K562 (cell line): ENCODE measurements at regions not wholly inside any gene's neighbourhood (a gene's known extent, or its start where the extent isn't known, plus 50 kb on each side); places are given as distances from the start of the nearest gene placed in this dataset.

Source experiments
- ATAC-seq: fragments of 200-7000 bp; cut with Tn5 transposase; 3 replicates; pipeline ENCODE4 v1.9.1; 2020; ENCODE audit warnings: moderate library complexity
- BruUV-seq: library from RNA; stranded (reverse); fragments of 400-500 nt; replicated peaks from 2 replicates; lab custom pipeline; 2021; lab: Mats Ljungman, UMichigan
- CTCF ChIA-PET: fragments of 300-600 bp; formaldehyde crosslinking; extraction: SDS; loops from one replicate; lab custom pipeline; 2021; ENCODE audit warnings: low intra/inter-chr PET ratio; lab: Yijun Ruan, JAX
- POLR2A ChIA-PET: fragments of 300-600, 350-650 bp; sonication (Branson Sonifier 250); formaldehyde crosslinking; extraction: SDS; loops from one replicate; lab custom pipeline; 2021; ENCODE audit warnings: antibody characterized with exemption, inconsistent platforms; lab: Yijun Ruan, JAX
- DNase-seq, 4 experiments: peaks; one replicate each; pipeline versions ENCODE4 v3.0.0 to v3.0.0-alpha.2; 2011 to 2018; ENCODE audit warnings: low spot score in 3 of 4, mixed read lengths in 3 of 4; ENCODE audit errors: extremely low read depth in 1 of 4
- FAIRE-seq: peaks from 2 replicates; lab custom pipeline; 2011; peaks lifted over from hg19 to GRCh38; lab: Jason Lieb, UNC
- H2AFZ ChIP-seq: 2 replicates; pipeline ENCODE4 v1.6.0; 2011; ENCODE audit warnings: low read depth, low read length, control low read depth, inconsistent platforms
- H3K27ac ChIP-seq: fragments of 200-600 bp; 3 replicates; pipeline ENCODE4 v1.8.0; 2011; ENCODE audit warnings: low read depth, mild to moderate bottlenecking, control low read depth, inconsistent platforms, low read length, moderate library complexity, mixed read lengths; ENCODE audit errors: extremely low read depth
- H3K27me3 ChIP-seq, 2 experiments: fragments of 300-600 bp in 1 of 2; 2 replicates in 1 of 2; 3 replicates in 1 of 2; pipeline versions ENCODE4 v1.6.0 to v1.8.0; 2011; ENCODE audit warnings: inconsistent platforms in 2 of 2, low read length in 2 of 2, mild to moderate bottlenecking in 1 of 2, mixed read lengths in 1 of 2, moderate library complexity in 1 of 2; ENCODE audit not compliant: control insufficient read depth in 2 of 2, insufficient read depth in 2 of 2
- H3K36me3 ChIP-seq: fragments of 300-600 bp; 3 replicates; pipeline ENCODE4 v1.8.0; 2011; ENCODE audit warnings: mild to moderate bottlenecking, low read length, inconsistent platforms; ENCODE audit not compliant: control insufficient read depth, insufficient read depth
- H3K4me1 ChIP-seq, 2 experiments: fragments of 200-600 bp in 1 of 2; replicated peaks in 1 of 2; 2 replicates in 1 of 2; 3 replicates in 1 of 2; pipeline versions ENCODE4 v1.5.1 to v1.8.0; 2011; ENCODE audit warnings: inconsistent platforms in 2 of 2, low read length in 2 of 2, mild to moderate bottlenecking in 1 of 2, mixed read lengths in 1 of 2, moderate library complexity in 1 of 2; ENCODE audit not compliant: control insufficient read depth in 2 of 2, insufficient read depth in 2 of 2
- H3K4me2 ChIP-seq: 2 replicates; pipeline ENCODE4 v1.6.1; 2011; ENCODE audit warnings: low read length, control low read depth, inconsistent platforms, mixed read lengths; ENCODE audit not compliant: insufficient read depth
- H3K4me3 ChIP-seq: fragments of 200-600 bp; sonication (generic), shearing (Covaris generic); 2 replicates; pipeline ENCODE4 v1.5.1; 2016; ENCODE audit warnings: control low read depth, inconsistent platforms
- H3K79me2 ChIP-seq: fragments of 200-600 bp; 3 replicates; pipeline ENCODE4 v1.8.0; 2011; ENCODE audit warnings: low read length, inconsistent platforms; ENCODE audit not compliant: control insufficient read depth, insufficient read depth
- H3K9ac ChIP-seq, 2 experiments: 2 replicates each; pipeline versions ENCODE4 v1.6.0 to v1.6.1; 2011; ENCODE audit warnings: low read depth in 2 of 2, low read length in 2 of 2, control low read depth in 1 of 2, inconsistent platforms in 1 of 2, mild to moderate bottlenecking in 1 of 2, mixed read lengths in 1 of 2; ENCODE audit not compliant: insufficient read depth in 1 of 2
- H3K9me1 ChIP-seq: one replicate; pipeline ENCODE4 v1.6.0; 2011; ENCODE audit warnings: inconsistent platforms, mild to moderate bottlenecking, low read length, moderate library complexity; ENCODE audit not compliant: control insufficient read depth, insufficient read depth
- H3K9me3 ChIP-seq: replicated peaks from 2 replicates; pipeline ENCODE4 v1.5.1; 2011; ENCODE audit warnings: low read depth, low read length, inconsistent platforms; ENCODE audit not compliant: control insufficient read depth, insufficient read depth
- H4K20me1 ChIP-seq: replicated peaks from 2 replicates; pipeline ENCODE4 v1.6.1; 2011; ENCODE audit warnings: low read length, inconsistent platforms, mixed read lengths; ENCODE audit not compliant: control insufficient read depth, insufficient read depth
- ELK1 ChIP-seq: sonication (generic); formaldehyde crosslinking; IDR thresholded peaks from 2 replicates; pipeline ENCODE4 v1.8.1; 2022; ENCODE audit warnings: missing genetic modification reagents
- ESRRA ChIP-seq: fragments of 450-650 bp; IDR thresholded peaks from 2 replicates; pipeline ENCODE4 v1.6.1; 2014; ENCODE audit warnings: low read depth, mild to moderate bottlenecking, moderate library complexity, borderline replicate concordance
- FOXP1 ChIP-seq: sonication (generic); formaldehyde crosslinking; IDR thresholded peaks from 2 replicates; pipeline ENCODE4 v1.8.0; 2022; ENCODE audit warnings: mild to moderate bottlenecking, missing genetic modification reagents
- HNRNPL ChIP-seq: fragments of 200-400 bp; formaldehyde crosslinking; IDR thresholded peaks from 2 replicates; pipeline ENCODE4 v1.6.1; 2017; ENCODE audit warnings: low read depth, mild to moderate bottlenecking, low read length
- IRF1 ChIP-seq: sonication (generic); formaldehyde crosslinking; IDR thresholded peaks from 2 replicates; pipeline ENCODE4 v1.8.0; 2022; ENCODE audit warnings: missing genetic modification reagents, mild to moderate bottlenecking, borderline replicate concordance
- KHSRP ChIP-seq: fragments of 450-650 bp; IDR thresholded peaks from 2 replicates; pipeline ENCODE4 v1.6.1; 2017
- MEF2A ChIP-seq: IDR thresholded peaks from 2 replicates; pipeline ENCODE4 v1.6.1; 2011; ENCODE audit warnings: low read depth, mild to moderate bottlenecking, low read length, moderate library complexity; ENCODE audit not compliant: control insufficient read depth
- NUFIP1 ChIP-seq: fragments of 450-650 bp; IDR thresholded peaks from 2 replicates; pipeline ENCODE4 v1.6.1; 2018; ENCODE audit not compliant: partially characterized antibody
- PML ChIP-seq: IDR thresholded peaks from 2 replicates; pipeline ENCODE4 v1.6.1; 2012; ENCODE audit warnings: low read length, inconsistent platforms
- PRDM10 ChIP-seq: fragments of 450-650 bp; IDR thresholded peaks from 2 replicates; pipeline ENCODE4 v1.6.1; 2018; ENCODE audit not compliant: partially characterized antibody
- PURB ChIP-seq: sonication (generic); formaldehyde crosslinking; IDR thresholded peaks from 2 replicates; pipeline ENCODE4 v1.9.0; 2021; ENCODE audit warnings: low read depth, mild to moderate bottlenecking, missing genetic modification reagents
- SNAPC5 ChIP-seq: fragments of 250-450 bp; sonication (Bioruptor Pico); IDR thresholded peaks from 2 replicates; pipeline ENCODE4 v1.8.0; 2021; ENCODE audit warnings: moderate library complexity, mild to moderate bottlenecking, inconsistent platforms
- SRF ChIP-seq, 2 experiments: fragments of 250-450, 450-650 bp in 1 of 2; sonication (Bioruptor Pico) in 1 of 2; sonication (generic) in 1 of 2; formaldehyde crosslinking; IDR thresholded peaks; 2 replicates each; pipeline versions ENCODE4 v1.5.0 to v1.5.1; 2020 to 2022; ENCODE audit warnings: mild to moderate bottlenecking in 1 of 2, missing genetic modification reagents in 1 of 2
- STAT5B ChIP-seq: fragments of 250-450 bp; sonication (Bioruptor Pico); IDR thresholded peaks from 2 replicates; pipeline ENCODE4 v1.8.0; 2021; ENCODE audit warnings: mild to moderate bottlenecking, inconsistent platforms
- TAF9B ChIP-seq: fragments of 450-650 bp; IDR thresholded peaks from 2 replicates; pipeline ENCODE4 v1.6.1; 2018; ENCODE audit warnings: mild to moderate bottlenecking; ENCODE audit not compliant: partially characterized antibody
- TBL1XR1 ChIP-seq, 2 experiments: IDR thresholded peaks; 2 replicates each; pipeline ENCODE4 v1.6.1; 2012; ENCODE audit warnings: improper control_type of control experiment in 2 of 2, low read length in 2 of 2, mild to moderate bottlenecking in 1 of 2
- USF1 ChIP-seq: sonication (generic); formaldehyde crosslinking; IDR thresholded peaks from 2 replicates; pipeline ENCODE4 v1.9.0; 2022; ENCODE audit warnings: mild to moderate bottlenecking, missing genetic modification reagents
- WGBS: fragments of 100-300 bp; shearing (Covaris generic); methylation state at CpG from one replicate; pipeline ENCODE4 v1.1.6; 2016; ENCODE audit warnings: low coverage, mixed read lengths; ENCODE audit not compliant: insufficient coverage; ENCODE audit errors: missing lambda C conversion rate; 5-methylcytosine and 5-hydroxymethylcytosine counted together
- in situ Hi-C: fragments of 300-500 bp; cut with MboI; formaldehyde crosslinking; loops from 4 replicates; pipeline ENCODE4 v1.15.0; 2018; ENCODE audit warnings: inconsistent platforms, mixed read lengths
- intact Hi-C: fragments of 100-400 bp; cut with micrococcal nuclease; formaldehyde crosslinking; loops from 2 replicates; pipeline ENCODE4 v1.14.2; 2022

GRCh38 chrX:41019041-41019392, 66.2 kb upstream of the USP9X start:
- Histone ChIP-seq H3K79me2 (no peaks in the 10 kb centered on the region), H2AFZ (peak overlapping the region; percentile 24; the same call in 1 of the 2 replicates), H3K36me3 (no peaks in the 10 kb centered on the region), H3K9me1 (no peaks in the 10 kb centered on the region), H4K20me1 (no peaks in the 10 kb centered on the region), H3K27ac (no peak overlapping the region), H3K27me3 (no peaks in the 10 kb centered on the region), H3K4me3 (no peak overlapping the region), H3K4me2 (no peak overlapping the region), H3K4me1 (no peaks in the 10 kb centered on the region; a peak in 1 of 5 replicates), H3K9ac (no peak overlapping the region), H3K9me3 (no peaks in the 10 kb centered on the region)
- DNase-seq (no peak), ATAC-seq (no peak), FAIRE-seq (no peak)
- ChIA-PET CTCF (no interaction called here), POLR2A (no interaction called here)
- no peak for TF ChIP-seq TBL1XR1 (IDR thresholded peaks at IDR 0.05; ENCODE audit: low read length in 2 of 2)
- TF ChIP-seq ELK1 (CRISPR knock-in tag) = no peak
- TF ChIP-seq HNRNPL = no peak
- no peak for TF ChIP-seq STAT5B (CRISPR knock-in tag)
- no peak for TF ChIP-seq MEF2A
- TF ChIP-seq FOXP1 (CRISPR knock-in tag) = no peak
- no peak for TF ChIP-seq NUFIP1
- no peak for TF ChIP-seq KHSRP
- TF ChIP-seq IRF1 (CRISPR knock-in tag) = no peak
- no peak for TF ChIP-seq PRDM10
- no peak for TF ChIP-seq PML
- no peak for TF ChIP-seq TAF9B
- TF ChIP-seq USF1 (CRISPR knock-in tag) = no peak
- no peak for TF ChIP-seq SRF (CRISPR knock-in tag; IDR thresholded peaks at IDR 0.05)
- no peak for TF ChIP-seq SNAPC5 (CRISPR knock-in tag)
- no peak for TF ChIP-seq ESRRA
- TF ChIP-seq PURB (CRISPR knock-in tag) = no peak
- intact Hi-C loops (no loop called here), in situ Hi-C loops (no loop called here)
- BruUV-seq = no TSS peak
- WGBS = 50% methylated on average over 4 of the region's 5 CpGs
